SK-N-SH (cell line): ENCODE measurements at regions not wholly inside any gene's neighbourhood (a gene's known extent, or its start where the extent isn't known, plus 50 kb on each side); places are given as distances from the start of the nearest gene placed in this dataset.

Experiments
- EP300 ChIP-seq, 2 experiments: IDR thresholded peaks; 2 replicates each; pipeline versions ENCODE4 v1.4.0 to v1.6.1; 2012; ENCODE audit warnings: borderline replicate concordance in 1 of 2, low read depth in 1 of 2, low read length in 1 of 2
- EZH2phosphoT487 ChIP-seq: fragments of 200-600 bp; sonication (generic); IDR thresholded peaks from 2 replicates; pipeline ENCODE4 v1.6.1; 2017; ENCODE audit warnings: low read depth, mixed run types, mild to moderate bottlenecking, antibody characterized with exemption, moderate library complexity, borderline replicate concordance
- RAD21 ChIP-seq: IDR thresholded peaks from 2 replicates; pipeline ENCODE4 v1.6.1; 2012; ENCODE audit warnings: mild to moderate bottlenecking, low read length
- RFX5 ChIP-seq: IDR thresholded peaks from 2 replicates; pipeline ENCODE4 v1.6.1; 2012; ENCODE audit warnings: mild to moderate bottlenecking, improper control_type of control experiment, low read length
- SMC3 ChIP-seq: IDR thresholded peaks from 2 replicates; pipeline ENCODE4 v1.6.1; 2012; ENCODE audit warnings: low read depth, low read length, improper control_type of control experiment
- TF ChIP-seq, protein P1 (sequence below): fragments of 200-600 bp; sonication (generic); IDR thresholded peaks from 2 replicates; pipeline ENCODE4 v1.6.1; 2017; ENCODE audit warnings: antibody characterized with exemption, mild to moderate bottlenecking, moderate library complexity
- TF ChIP-seq, protein P2 (sequence below): IDR thresholded peaks from 2 replicates; pipeline ENCODE4 v1.6.1; 2012; ENCODE audit warnings: mild to moderate bottlenecking, low read depth, low read length, moderate library complexity

DNA sequence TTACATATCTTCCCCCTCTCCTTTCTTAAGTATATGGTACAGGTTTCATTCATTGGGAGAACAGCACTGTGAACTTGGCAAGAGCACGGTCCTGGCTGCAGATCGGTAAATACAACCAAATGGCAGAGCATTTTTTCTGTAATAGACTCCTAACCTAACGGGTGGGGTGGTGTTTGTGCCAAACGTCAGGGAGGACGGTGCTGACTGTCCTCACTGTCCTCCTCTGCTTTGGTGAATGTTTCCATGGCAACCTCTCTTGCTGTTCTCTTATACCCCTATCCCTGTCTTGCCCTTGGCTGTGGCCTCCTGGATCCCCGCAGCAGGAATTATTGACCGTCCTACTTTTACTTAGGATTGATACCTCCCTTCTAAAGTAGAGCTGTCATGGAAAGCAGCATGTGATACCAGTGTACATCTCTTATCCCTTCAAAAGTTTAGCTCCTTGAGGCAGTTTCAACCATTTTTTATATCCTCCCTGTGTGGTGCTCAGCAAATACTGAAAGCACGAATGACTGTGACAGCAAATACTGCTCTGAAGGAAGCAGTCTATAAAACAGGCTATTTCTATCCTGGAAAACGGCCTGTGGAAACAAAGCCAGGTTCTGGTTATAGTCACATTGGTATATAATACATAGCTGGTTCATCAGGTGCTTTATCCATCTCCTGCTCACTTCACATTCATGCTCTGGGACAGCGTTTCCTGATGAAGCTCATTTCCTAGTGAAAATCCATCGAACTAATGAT is 275.4 kb upstream of the C2CD4B start:
- no peak for TF ChIP-seq SMC3
- TF ChIP-seq EZH2phosphoT487, result no peak
- TF ChIP-seq, protein P1, sequence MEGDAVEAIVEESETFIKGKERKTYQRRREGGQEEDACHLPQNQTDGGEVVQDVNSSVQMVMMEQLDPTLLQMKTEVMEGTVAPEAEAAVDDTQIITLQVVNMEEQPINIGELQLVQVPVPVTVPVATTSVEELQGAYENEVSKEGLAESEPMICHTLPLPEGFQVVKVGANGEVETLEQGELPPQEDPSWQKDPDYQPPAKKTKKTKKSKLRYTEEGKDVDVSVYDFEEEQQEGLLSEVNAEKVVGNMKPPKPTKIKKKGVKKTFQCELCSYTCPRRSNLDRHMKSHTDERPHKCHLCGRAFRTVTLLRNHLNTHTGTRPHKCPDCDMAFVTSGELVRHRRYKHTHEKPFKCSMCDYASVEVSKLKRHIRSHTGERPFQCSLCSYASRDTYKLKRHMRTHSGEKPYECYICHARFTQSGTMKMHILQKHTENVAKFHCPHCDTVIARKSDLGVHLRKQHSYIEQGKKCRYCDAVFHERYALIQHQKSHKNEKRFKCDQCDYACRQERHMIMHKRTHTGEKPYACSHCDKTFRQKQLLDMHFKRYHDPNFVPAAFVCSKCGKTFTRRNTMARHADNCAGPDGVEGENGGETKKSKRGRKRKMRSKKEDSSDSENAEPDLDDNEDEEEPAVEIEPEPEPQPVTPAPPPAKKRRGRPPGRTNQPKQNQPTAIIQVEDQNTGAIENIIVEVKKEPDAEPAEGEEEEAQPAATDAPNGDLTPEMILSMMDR, result no peak
- TF ChIP-seq, protein P2, sequence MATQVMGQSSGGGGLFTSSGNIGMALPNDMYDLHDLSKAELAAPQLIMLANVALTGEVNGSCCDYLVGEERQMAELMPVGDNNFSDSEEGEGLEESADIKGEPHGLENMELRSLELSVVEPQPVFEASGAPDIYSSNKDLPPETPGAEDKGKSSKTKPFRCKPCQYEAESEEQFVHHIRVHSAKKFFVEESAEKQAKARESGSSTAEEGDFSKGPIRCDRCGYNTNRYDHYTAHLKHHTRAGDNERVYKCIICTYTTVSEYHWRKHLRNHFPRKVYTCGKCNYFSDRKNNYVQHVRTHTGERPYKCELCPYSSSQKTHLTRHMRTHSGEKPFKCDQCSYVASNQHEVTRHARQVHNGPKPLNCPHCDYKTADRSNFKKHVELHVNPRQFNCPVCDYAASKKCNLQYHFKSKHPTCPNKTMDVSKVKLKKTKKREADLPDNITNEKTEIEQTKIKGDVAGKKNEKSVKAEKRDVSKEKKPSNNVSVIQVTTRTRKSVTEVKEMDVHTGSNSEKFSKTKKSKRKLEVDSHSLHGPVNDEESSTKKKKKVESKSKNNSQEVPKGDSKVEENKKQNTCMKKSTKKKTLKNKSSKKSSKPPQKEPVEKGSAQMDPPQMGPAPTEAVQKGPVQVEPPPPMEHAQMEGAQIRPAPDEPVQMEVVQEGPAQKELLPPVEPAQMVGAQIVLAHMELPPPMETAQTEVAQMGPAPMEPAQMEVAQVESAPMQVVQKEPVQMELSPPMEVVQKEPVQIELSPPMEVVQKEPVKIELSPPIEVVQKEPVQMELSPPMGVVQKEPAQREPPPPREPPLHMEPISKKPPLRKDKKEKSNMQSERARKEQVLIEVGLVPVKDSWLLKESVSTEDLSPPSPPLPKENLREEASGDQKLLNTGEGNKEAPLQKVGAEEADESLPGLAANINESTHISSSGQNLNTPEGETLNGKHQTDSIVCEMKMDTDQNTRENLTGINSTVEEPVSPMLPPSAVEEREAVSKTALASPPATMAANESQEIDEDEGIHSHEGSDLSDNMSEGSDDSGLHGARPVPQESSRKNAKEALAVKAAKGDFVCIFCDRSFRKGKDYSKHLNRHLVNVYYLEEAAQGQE, result no peak
- TF ChIP-seq RFX5, result no peak
- TF ChIP-seq EP300 (IDR thresholded peaks at IDR 0.05; ENCODE audit: borderline replicate concordance in 1 of 2, low read depth in 1 of 2, low read length in 1 of 2), result no peak
- TF ChIP-seq RAD21, result no peak
